Central memory CD4-positive, alpha-beta T cell (primary cell): ENCODE measurements at regions not wholly inside any gene's neighbourhood (a gene's known extent, or its start where the extent isn't known, plus 50 kb on each side); places are given as distances from the start of the nearest gene placed in this dataset.
A peak's percentile ranks its signal among the peaks of the same experiment; 100 is the strongest.

Experiments used
- DNase-seq: peaks from one replicate; pipeline ENCODE4 v3.0.0; 2022

- DNase-seq, result no peak
Observed at GRCh38 chr6:118761645-118762044, 110.3 kb upstream of the CEP85L start.

DNA sequence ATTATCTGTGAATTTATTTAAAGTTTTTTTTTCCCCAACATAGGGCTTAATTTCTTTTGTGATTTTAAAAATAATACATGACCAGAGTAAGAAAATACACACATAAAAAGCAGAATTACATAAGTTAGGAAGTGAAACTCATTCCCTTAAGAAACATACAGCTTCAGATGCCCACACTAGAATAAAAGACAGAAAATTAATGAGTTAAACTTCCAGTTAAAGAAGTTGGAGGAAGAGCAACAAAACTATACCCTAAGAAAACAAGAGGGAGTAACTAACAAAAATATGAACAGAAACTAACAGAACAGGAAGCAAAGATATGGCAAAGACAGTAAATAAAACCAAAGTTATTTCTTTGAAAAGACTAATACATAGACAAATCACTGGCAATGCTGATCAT, 107.6 kb upstream of the CEP85L start:
- DNase-seq, result no peak

- DNase-seq, result no peak
Observed at GRCh38 chr6:118755941-118756646, 104.7 kb upstream of the CEP85L start.

GRCh38 chr6:118752803-118753202, 101.4 kb upstream of the CEP85L start:
- no peak for DNase-seq

- no peak for DNase-seq
Observed at GRCh38 chr6:118751072-118751471, 99.7 kb upstream of the CEP85L start.

DNA sequence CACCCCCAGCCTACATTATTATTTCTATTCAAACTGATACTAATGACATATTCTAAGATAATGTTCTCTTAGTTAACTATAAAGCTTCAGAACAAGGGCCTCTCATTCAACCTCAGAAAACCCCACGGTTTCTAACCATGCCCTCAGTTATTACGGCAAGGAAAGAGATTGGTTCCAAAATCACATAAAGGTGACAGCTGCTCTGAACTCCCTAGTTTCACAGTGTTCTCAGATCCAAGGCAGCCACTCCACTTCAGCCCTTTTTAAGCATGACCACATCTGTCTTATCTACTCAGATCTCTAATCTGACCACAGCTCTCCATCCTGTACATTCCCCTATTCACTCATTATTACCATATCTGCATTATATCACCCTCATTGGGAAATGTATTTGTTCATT, 98.8 kb upstream of the CEP85L start:
- no peak for DNase-seq

GRCh38 chr6:118748311-118749062, 97.1 kb upstream of the CEP85L start:
- DNase-seq, result no peak

DNA sequence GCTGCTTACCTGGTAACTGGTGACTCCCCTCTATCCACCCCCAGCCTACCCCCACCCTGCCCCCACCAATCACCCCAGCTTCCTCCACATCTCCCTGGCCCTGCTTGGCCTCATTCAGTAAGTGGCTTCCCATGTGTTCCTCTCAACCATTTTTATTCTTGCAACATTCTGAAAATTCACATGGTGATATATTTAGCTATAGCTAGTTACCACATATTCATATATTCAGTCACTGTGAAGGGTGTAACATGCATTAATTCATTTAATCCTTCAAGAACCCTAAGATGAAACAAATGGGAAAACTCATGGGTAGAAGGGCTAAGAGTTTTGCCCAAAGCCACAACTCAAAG, 95.4 kb upstream of the CEP85L start:
- DNase-seq, result no peak

DNA sequence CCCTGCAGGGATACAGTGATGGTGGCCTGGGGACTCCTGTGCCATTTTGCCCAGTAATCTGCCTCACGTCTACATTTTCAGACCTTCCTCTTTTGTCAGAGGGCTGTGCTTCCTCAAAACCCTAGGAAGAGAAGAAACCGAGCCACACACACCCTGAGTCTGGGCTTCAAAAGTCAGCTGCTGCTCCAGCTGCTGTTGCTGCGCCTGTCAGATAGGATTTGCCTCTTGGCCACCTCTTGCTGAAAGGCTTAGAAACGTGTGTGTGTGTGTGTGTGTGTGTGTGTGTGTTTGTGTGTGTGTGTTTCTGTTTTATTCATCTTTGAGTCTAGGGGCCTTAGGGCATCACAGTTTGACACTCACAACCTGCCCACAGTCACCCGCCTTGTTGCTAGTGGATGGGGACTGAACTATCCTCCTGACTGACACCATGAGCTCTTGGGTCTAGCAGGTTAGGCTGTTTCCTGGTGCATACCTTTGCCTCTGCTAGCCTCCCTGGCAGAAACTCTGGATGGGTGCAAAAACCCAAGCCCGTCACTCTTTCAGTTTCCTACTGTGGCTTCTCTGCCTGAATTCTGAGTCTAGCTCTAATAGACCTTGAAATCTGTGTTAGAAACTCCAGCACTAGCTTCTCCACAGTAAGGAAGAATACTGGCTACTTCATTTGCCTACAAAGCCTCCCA, 94.9 kb upstream of the CEP85L start:
- DNase-seq, result no peak

GRCh38 chr6:118745156-118745555, 93.8 kb upstream of the CEP85L start:
- DNase-seq, result no peak

DNA sequence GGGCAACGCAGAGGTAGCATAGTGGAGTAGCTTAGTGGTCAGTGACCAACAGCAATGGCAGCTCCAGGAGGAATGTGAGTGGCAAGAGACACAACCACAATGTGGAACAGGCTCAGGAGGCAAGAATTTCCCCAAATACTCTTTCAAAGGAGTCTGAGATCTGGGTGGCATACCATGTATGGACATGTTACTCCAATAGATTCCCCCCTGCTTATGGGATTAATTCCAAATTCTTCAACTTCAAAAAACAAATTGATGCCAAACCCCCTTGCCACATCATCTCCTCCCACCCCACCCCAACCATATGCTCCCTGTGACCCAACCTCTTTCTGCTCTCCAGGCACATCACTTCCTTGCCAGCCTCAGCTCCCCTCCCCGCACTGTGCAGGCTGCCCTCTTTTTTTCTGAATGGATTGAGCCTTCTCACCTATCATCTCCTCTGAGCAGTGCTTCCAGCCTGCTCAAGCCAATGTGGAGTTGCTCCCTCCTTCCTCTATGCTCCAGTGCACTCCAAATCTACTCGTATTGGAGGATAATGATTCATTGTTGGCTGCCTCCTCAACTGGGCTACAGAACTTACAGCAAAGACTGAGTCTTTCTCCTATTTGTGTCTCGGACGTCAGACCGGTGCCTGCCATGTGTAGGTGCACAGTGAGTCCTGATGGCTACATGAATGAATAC, 93.0 kb upstream of the CEP85L start:
- no peak for DNase-seq

DNA sequence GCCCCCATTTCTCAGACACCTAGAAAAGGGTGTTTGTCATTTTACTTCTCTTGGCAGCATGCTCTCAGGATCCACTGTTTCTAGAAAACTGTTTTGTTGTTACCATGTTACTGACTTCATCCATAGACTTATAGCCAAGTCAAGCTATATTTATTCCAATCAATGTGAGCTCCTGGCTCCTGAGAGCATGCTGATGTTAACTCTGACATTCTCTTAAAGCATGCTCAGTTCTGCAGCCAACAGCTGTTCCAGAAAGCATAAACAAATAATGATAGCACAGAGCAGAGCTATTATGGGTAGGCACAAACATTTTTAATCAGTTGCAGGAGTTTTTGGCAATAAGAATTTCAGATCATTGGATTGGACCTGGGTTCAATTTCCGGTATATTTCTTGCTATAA, 92.4 kb upstream of the CEP85L start:
- DNase-seq, result no peak

- no peak for DNase-seq
Observed at GRCh38 chr6:118740372-118740771, 89.0 kb upstream of the CEP85L start.

GRCh38 chr6:118739696-118740353, 88.4 kb upstream of the CEP85L start:
- no peak for DNase-seq

- DNase-seq, result no peak
Observed at GRCh38 chr6:118736440-118736839, 85.0 kb upstream of the CEP85L start.

DNA sequence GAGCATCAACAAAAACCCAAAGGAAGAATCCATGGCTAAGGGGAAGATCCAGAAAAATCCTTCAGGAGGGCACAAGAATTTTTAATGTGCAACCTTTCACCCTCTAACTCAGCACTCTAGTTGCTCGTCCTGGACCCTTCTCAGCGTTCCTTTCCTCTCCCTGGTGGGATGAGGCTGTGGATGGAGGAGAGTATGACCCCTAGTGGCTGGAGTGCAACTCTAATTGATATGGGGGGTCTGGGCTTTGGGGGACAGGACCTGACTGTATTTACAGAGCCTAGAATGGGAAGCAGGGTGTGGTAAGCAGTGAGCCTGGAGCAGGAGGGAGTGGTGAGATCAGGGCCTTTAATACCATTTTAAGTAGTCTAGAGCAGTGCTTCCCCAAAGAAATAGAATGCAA, 83.9 kb upstream of the CEP85L start:
- DNase-seq, result no peak

GRCh38 chr6:118725944-118726343, 74.6 kb upstream of the CEP85L start:
- peak; percentile 27 for DNase-seq

- DNase-seq, result no peak
Observed at GRCh38 chr6:118724211-118724610, 72.8 kb upstream of the CEP85L start.

- DNase-seq, result no peak
Observed at GRCh38 chr6:118722829-118723813, 71.7 kb upstream of the CEP85L start.

- DNase-seq, result no peak
Observed at GRCh38 chr6:118720125-118720473, 68.7 kb upstream of the CEP85L start.

- peak; percentile 36 for DNase-seq
Observed at GRCh38 chr6:118719351-118720124, 68.1 kb upstream of the CEP85L start.
